ENCODE measurements at regions not wholly inside any gene's neighbourhood (a gene's known extent, or its start where the extent isn't known, plus 50 kb on each side); places are given as distances from the start of the nearest gene placed in this dataset.

DNA sequence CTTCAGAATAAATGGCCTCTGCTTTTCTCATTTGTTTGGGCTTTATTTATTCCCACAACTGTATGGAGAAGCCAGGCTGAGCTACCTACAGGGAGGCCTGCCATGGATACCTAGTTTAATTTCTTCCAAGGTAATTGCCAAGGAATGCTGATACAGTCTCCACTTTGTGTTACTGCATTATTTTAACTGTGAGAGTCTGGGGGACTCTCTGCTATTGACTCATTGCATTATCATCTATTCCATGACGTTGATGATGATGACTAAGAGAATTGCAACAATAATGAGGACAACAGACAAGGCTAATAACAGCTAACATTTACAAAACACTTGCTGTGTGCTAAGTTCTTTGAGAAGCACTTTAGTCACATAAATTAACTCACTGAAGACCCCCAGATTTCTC lies 88.3 kb upstream of the COL21A1 start:
- H3K27ac Mint-ChIP-seq: no peak overlapping the region

More for the DNA sequence above, 88.3 kb upstream of the COL21A1 start:
- WGBS (ENCODE audit: extremely low coverage, insufficient read length, low lambda C conversion rate): no CpG with 5 or more reads among the region's 1 CpG
- Histone ChIP-seq H3K4ac (ENCODE audit: low read depth, low read length) (no peak overlapping the region), H3K9ac (ENCODE audit: extremely low read depth, insufficient read length, low read length) (no peak overlapping the region), H3K27me3 (ENCODE audit: insufficient read depth, low read length) (no peaks in the 10 kb centered on the region), H4K91ac (ENCODE audit: insufficient read length, low read depth, low read length) (no peak overlapping the region), H3K18ac (ENCODE audit: insufficient read length, low read depth, low read length) (no peak overlapping the region), H3K23me2 (ENCODE audit: insufficient read length, low read depth, low read length, poor library complexity, severe bottlenecking) (no peaks in the 10 kb centered on the region), H2BK20ac (ENCODE audit: low read depth, low read length, poor library complexity, severe bottlenecking) (no peak overlapping the region), H4K5ac (ENCODE audit: insufficient read length, low read depth, low read length) (no peak overlapping the region), H2BK120ac (ENCODE audit: low read depth, low read length, poor library complexity, severe bottlenecking) (no peak overlapping the region), H3K27ac (ENCODE audit: insufficient read length, low read depth, low read length) (no peak overlapping the region), H3K79me1 (ENCODE audit: insufficient read depth, low read depth, low read length, poor library complexity, severe bottlenecking) (no peaks in the 10 kb centered on the region), H4K8ac (replicated peaks; ENCODE audit: insufficient read length, low read depth, low read length) (no peak overlapping the region), H2BK5ac (ENCODE audit: insufficient read length, low read length) (no peak overlapping the region), H2AFZ (ENCODE audit: low read length) (no peak overlapping the region), H3K14ac (ENCODE audit: insufficient read depth, low read length) (no peak overlapping the region), H3K9me3 (ENCODE audit: control insufficient read depth, low read depth, low read length) (no peaks in the 10 kb centered on the region), H3K23ac (ENCODE audit: insufficient read length, low read depth, low read length) (no peak overlapping the region), H2BK12ac (ENCODE audit: insufficient read length, low read depth, low read length) (no peak overlapping the region), H2BK15ac (ENCODE audit: low read depth, low read length) (no peak overlapping the region), H3K4me1 (ENCODE audit: insufficient read depth, low read length) (no peaks in the 10 kb centered on the region), H3K4me2 (ENCODE audit: insufficient read depth, insufficient read length, low read length) (no peak overlapping the region), H2AK5ac (ENCODE audit: insufficient read length, low read length) (no peak overlapping the region), H3K56ac (ENCODE audit: insufficient read length, low read depth, low read length) (no peak overlapping the region), H3T11ph (ENCODE audit: low read length) (no peak overlapping the region), H4K20me1 (ENCODE audit: control insufficient read depth, insufficient read depth, insufficient read length) (no peaks in the 10 kb centered on the region), H3K79me2 (ENCODE audit: insufficient read depth, low read length) (no peaks in the 10 kb centered on the region)
- no peaks in the 10 kb centered on the region for H3K9me3 Mint-ChIP-seq
- no peak overlapping the region for H3K4me3 Mint-ChIP-seq
- H3K27me3 Mint-ChIP-seq (ENCODE audit: low read depth): no peaks in the 10 kb centered on the region; the same call in 1 of the 2 replicates
- H3K4me1 Mint-ChIP-seq: no peaks in the 10 kb centered on the region
- TF ChIP-seq, protein P1, sequence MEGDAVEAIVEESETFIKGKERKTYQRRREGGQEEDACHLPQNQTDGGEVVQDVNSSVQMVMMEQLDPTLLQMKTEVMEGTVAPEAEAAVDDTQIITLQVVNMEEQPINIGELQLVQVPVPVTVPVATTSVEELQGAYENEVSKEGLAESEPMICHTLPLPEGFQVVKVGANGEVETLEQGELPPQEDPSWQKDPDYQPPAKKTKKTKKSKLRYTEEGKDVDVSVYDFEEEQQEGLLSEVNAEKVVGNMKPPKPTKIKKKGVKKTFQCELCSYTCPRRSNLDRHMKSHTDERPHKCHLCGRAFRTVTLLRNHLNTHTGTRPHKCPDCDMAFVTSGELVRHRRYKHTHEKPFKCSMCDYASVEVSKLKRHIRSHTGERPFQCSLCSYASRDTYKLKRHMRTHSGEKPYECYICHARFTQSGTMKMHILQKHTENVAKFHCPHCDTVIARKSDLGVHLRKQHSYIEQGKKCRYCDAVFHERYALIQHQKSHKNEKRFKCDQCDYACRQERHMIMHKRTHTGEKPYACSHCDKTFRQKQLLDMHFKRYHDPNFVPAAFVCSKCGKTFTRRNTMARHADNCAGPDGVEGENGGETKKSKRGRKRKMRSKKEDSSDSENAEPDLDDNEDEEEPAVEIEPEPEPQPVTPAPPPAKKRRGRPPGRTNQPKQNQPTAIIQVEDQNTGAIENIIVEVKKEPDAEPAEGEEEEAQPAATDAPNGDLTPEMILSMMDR (conservative IDR thresholded peaks at IDR 0.05): no peak
- no peaks in the 10 kb centered on the region for H3K36me3 Mint-ChIP-seq (ENCODE audit: insufficient read depth in 1 of 3, low read depth in 3 of 3)
- no peak for DNase-seq
